GM21526 (cell line): ENCODE measurements at regions not wholly inside any gene's neighbourhood (a gene's known extent, or its start where the extent isn't known, plus 50 kb on each side); places are given as distances from the start of the nearest gene placed in this dataset.
"Not testable (repeated sequence)": the region's sequence is repeated elsewhere in the genome, so short reads cannot be mapped to it uniquely, and the experiment has no call there.

Experiments used
- ATAC-seq: cut with Tn5 transposase; IDR thresholded peaks from one replicate; pipeline ENCODE4 v1.9.1; 2021; ENCODE audit warnings: moderate library complexity; ENCODE audit not compliant: unreplicated experiment, low FRiP score

GRCh38 chr3:70744536-70744935 is 432.1 kb upstream of the MDFIC2 start:
- no peak for ATAC-seq

GRCh38 chr3:70743754-70744153 is 431.3 kb upstream of the MDFIC2 start:
- ATAC-seq = no peak

- ATAC-seq = no peak
Observed at GRCh38 chr3:70742081-70742480, 429.6 kb upstream of the MDFIC2 start.

GRCh38 chr3:70740872-70741271 is 428.4 kb upstream of the MDFIC2 start:
- no peak for ATAC-seq

GRCh38 chr3:70740071-70740470 is 427.6 kb upstream of the MDFIC2 start:
- ATAC-seq = no peak

- no peak for ATAC-seq
Observed at GRCh38 chr3:70738291-70738681, 425.8 kb upstream of the MDFIC2 start.

- no peak for ATAC-seq
Observed at GRCh38 chr3:70737666-70738290, 425.3 kb upstream of the MDFIC2 start.

GRCh38 chr3:70736009-70736408 is 423.6 kb upstream of the MDFIC2 start:
- no peak for ATAC-seq

- ATAC-seq = no peak
Observed at GRCh38 chr3:70734756-70735155, 422.3 kb upstream of the MDFIC2 start.

- ATAC-seq = no peak
Observed at GRCh38 chr3:70731046-70731445, 418.6 kb upstream of the MDFIC2 start.

- ATAC-seq = no peak
Observed at GRCh38 chr3:70729845-70730244, 417.4 kb upstream of the MDFIC2 start.

GRCh38 chr3:70728311-70728710 is 415.9 kb upstream of the MDFIC2 start:
- ATAC-seq = no peak

- no peak for ATAC-seq
Observed at GRCh38 chr3:70726961-70727360, 414.5 kb upstream of the MDFIC2 start.

GRCh38 chr3:70726096-70726938 is 413.9 kb upstream of the MDFIC2 start:
- no peak for ATAC-seq

GRCh38 chr3:70722018-70722417 is 409.6 kb upstream of the MDFIC2 start:
- ATAC-seq = no peak

- no peak for ATAC-seq
Observed at GRCh38 chr3:70716832-70717231, 404.4 kb upstream of the MDFIC2 start.

GRCh38 chr3:70712449-70713082 is 400.1 kb upstream of the MDFIC2 start:
- ATAC-seq = no peak

GRCh38 chr3:70703305-70704102 is 391.1 kb upstream of the MDFIC2 start:
- no peak for ATAC-seq

- no peak for ATAC-seq
Observed at GRCh38 chr3:70702132-70702531, 389.7 kb upstream of the MDFIC2 start.

GRCh38 chr3:70684701-70685100 is 372.3 kb upstream of the MDFIC2 start:
- no peak for ATAC-seq

GRCh38 chr3:70675810-70676209 is 363.4 kb upstream of the MDFIC2 start:
- not testable (repeated sequence) for ATAC-seq
